MM.1S (cell line): ENCODE measurements at regions not wholly inside any gene's neighbourhood (a gene's known extent, or its start where the extent isn't known, plus 50 kb on each side); places are given as distances from the start of the nearest gene placed in this dataset.

ENCODE experiments used
- CTCF ChIP-seq: fragments of 300-600 bp; sonication (generic); IDR thresholded peaks from 2 replicates; pipeline ENCODE4 v1.5.1; 2016; ENCODE audit warnings: antibody characterized with exemption, low read length, mixed read lengths
- EZH2 ChIP-seq: fragments of 300-600 bp; sonication (generic); optimal IDR thresholded peaks from 2 replicates; pipeline ENCODE3; 2017; ENCODE audit warnings: low read depth, mild to moderate bottlenecking, antibody characterized with exemption, low read length, mixed read lengths

- TF ChIP-seq EZH2, result no peak
- TF ChIP-seq CTCF, result no peak
These were observed 150.7 kb upstream of the AGTR1 start for GRCh38 chr3:148546959-148547358.
